Hematopoietic multipotent progenitor cell treated with erythropoietin and hydrocortisone succinate and interleukin-3 and kit ligand, for 4 days (in vitro differentiated cells): ENCODE measurements at regions not wholly inside any gene's neighbourhood (a gene's known extent, or its start where the extent isn't known, plus 50 kb on each side); places are given as distances from the start of the nearest gene placed in this dataset.

Source experiments
- DNase-seq: peaks from one replicate; pipeline ENCODE4 v3.0.0-alpha.2; 2015

- no peak for DNase-seq
These were observed 274.2 kb upstream of the CDH4 start for GRCh38 chr20:60977901-60978300.

DNA sequence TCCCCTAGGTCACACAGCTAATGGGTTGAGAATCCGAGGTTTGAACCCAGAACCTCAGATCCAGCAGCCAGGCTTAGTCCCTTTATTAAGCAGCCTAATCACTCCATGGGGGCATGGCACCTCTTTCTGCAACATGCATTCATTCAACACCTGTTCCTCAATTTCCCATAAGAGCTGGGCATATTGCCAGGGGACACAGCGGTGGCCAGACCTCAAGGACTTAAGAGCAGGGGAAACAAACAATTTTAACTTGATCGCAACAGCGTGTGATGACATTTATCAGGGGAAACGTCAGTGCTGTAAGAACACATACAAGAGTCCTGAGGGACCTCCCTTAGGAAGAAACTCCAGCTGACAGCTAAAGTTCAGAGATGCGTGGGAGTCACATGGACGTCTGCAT, 267.4 kb upstream of the CDH4 start:
- DNase-seq, result no peak

DNA sequence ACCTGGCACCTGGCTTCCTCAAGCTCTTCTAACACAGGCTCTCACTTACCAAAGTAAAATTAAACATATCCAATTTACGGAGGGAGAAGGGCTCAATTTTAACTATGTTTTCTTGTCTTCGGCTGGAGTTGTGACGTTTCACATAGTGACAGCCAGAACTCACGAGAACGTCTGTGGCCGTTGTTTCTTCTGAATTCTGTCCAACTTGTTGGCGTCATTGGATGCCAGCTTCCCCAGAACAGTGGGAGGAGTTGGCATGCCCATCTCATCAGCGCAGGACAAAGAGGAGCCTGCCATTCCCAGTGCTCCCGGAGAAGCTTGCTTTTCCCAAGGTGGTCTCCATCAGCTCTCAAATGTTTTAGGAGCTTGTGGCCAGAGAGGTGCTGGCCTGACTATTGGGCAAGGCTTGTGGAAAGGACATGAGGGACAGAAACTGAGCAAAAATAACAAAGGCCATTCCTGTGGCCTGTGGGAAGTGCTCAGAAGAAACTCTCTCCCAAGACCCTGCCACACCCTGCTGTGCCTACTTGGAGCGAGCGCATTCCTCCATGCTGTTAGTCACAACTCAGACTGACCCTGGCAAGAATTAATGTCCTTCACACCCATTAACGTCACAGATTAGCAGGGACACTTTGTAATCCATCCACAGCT, 265.4 kb upstream of the CDH4 start:
- DNase-seq, result no peak

- no peak for DNase-seq
These were observed 262.0 kb upstream of the CDH4 start for GRCh38 chr20:60990061-60990460.

- DNase-seq, result no peak
These were observed 261.4 kb upstream of the CDH4 start for GRCh38 chr20:60990643-60991042.

- peak; percentile 18 for DNase-seq
These were observed 258.5 kb upstream of the CDH4 start for GRCh38 chr20:60993433-60994044.

DNA sequence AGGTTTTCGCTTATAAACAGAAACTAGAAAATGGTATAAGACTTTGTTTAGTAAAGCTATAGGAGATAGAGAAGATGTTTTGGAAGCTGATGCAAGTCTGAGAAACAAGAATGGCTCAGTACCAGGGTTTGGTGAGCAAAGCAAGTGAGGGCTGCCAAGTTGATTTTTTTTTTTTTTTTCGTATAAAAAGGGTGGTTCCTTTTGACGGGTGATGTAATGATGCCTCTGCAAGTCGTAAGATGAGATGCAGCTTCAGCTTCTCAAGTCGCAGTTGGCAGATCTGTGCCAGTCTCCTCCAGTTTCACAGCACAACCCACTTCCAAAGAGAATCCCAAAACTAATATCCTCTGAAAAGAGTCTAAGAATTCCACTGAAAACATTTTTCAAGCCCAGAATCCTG, 252.8 kb upstream of the CDH4 start:
- DNase-seq, result no peak

- DNase-seq, result no peak
These were observed 250.0 kb upstream of the CDH4 start for GRCh38 chr20:61002090-61002489.

DNA sequence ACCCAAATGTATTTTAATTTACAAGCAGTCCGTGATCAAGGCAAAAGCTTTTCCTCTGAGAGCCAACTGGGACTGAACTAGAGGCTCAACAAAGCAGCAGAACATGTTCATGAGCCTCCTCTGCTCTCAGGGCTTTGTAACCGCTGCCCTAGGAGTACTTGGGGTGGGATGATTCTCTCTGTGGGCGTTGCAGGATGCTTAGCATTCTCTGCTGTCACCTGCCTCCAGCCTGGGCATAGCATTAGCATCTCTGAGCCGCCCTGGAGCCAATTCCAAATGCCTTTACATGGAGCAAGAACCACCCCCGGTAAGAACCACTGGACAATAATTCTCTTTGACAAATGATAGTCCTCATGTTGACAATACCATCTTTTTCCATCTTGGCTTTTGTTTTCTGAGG, 237.6 kb upstream of the CDH4 start:
- DNase-seq, result no peak

DNA sequence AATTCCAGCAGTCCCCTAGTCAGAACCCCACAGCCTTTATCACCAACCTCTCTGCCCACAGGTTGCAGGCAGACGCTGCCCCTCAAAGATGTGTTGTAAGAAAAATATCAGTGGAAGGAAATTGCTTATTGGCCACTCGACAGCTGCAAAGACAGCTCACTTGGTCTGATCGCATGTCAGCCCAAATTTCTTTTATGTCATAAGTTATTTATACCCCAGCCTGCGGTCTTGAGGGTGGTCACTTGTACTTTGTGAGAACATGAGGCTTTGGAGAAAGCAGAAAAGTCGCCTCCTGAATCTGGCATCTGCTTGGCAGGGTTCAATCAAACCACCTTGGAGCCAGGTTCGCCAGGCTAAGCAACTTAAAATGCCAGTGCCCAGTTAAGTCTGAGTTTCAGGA, 236.5 kb upstream of the CDH4 start:
- DNase-seq, result no peak

GRCh38 chr20:61019322-61019721, 232.7 kb upstream of the CDH4 start:
- no peak for DNase-seq

DNA sequence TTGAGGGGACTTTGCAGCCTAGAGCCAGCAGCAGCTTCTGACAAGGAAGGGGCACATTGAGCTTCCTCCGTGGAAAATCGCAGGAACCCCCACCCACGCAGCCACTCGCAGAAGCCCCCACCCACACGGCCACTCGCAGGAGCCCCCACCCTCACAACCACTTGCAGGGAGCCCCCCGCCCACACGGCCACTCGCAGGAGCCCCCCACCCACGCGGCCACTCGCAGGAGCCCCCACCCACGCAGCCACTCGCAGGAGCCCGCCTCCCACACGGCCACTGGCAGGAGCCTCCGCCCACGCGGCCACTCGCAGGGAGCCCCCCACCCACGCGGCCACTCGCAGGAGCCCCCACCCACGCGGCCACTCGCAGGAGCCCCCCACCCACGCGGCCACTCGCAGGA, 228.4 kb upstream of the CDH4 start:
- DNase-seq, result no peak

DNA sequence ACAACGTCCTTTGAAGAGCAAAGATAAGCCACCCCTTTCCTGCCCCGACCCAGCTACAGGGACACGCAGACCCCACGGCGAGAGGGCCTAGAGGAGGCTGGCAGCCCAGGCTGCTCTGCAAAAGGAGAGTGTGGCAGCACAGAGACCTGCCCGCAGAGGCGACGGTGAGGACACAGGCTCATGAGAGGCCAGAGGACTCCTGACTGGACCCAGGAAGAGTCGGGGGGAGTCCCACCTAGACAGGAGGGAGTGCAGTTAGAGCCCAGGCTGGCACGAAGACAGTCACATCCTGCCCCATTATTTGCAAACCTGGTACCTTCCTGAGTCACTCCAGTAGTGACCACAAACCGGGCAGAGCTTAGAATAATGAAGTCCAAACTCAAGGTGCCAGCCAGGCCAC, 227.7 kb upstream of the CDH4 start:
- no peak for DNase-seq

GRCh38 chr20:61025536-61025935, 226.5 kb upstream of the CDH4 start:
- no peak for DNase-seq

GRCh38 chr20:61026173-61026572, 225.9 kb upstream of the CDH4 start:
- DNase-seq, result no peak

GRCh38 chr20:61026731-61027130, 225.3 kb upstream of the CDH4 start:
- DNase-seq, result no peak

- no peak for DNase-seq
These were observed 224.8 kb upstream of the CDH4 start for GRCh38 chr20:61027218-61027617.

DNA sequence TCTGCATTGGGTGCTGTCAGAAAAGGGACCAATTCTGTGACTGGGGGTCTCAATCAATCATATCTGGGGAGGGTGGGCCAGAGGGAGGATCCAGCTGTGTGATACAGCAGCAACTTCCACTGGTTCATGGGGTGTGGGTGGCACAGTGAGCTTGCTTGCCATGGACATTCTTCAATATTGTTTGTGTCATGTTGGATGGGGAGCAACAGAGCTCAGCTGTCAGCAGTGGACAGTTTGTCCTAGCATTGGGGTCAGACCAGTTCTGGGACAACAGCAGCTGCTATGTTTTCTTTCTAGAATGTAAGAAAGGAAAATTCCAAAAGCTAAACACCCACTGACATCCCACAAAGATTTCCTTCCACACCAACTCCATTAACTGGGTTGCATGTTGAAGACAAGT, 221.9 kb upstream of the CDH4 start:
- no peak for DNase-seq

DNA sequence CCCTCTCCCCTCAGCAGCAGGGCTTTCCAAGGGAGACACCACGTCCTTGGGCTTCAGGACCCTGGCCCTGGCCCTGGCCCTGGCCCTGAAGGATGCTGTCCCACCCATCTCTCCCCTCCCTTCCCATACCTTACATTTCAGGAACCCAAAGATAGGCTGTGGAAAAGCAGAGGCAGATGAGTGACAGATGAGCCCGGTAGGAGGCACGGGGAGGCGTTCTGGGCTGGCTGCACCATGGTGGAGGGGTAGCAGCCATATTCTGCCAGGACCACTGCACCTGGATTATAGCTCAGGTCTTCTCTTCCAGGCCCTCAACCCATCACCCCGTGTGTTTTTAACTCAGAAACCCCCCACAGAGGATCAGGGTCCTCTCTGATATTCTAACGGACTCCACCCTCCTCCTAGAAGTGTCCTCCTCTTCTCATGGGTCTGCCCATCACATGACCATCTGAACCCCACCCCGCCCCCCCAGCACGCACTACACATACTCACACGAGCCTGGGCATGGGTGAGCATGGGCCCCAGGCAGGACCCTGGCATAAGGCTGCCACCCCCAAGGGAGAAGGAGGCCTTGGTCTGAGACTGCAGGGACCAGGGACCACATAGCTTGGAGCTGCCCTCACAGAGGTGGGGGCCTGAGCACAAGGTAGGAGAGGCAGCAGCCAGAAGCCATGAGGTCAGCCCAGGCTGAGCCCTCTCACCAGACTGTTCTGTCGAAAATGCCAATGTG, 220.8 kb upstream of the CDH4 start:
- DNase-seq, result no peak

DNA sequence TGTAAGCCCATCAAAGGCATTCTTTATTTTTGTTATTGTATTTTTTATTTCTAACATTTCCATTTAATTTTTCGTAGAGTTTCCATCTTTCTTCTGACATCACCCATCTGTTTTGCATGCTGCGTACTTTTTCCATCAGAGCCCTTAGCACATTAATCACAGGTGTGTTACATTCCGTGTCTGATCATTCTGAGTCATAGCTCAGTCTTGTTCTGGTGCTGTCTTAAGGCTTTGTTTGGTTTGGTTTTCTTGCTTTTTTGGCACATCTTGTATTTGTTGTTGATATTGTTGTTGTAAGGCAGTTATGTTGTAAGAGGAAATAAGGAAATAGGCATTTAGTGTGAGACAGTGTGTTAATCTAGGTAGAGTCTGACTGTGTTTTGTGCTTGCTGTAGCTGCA, 214.6 kb upstream of the CDH4 start:
- no peak for DNase-seq

DNA sequence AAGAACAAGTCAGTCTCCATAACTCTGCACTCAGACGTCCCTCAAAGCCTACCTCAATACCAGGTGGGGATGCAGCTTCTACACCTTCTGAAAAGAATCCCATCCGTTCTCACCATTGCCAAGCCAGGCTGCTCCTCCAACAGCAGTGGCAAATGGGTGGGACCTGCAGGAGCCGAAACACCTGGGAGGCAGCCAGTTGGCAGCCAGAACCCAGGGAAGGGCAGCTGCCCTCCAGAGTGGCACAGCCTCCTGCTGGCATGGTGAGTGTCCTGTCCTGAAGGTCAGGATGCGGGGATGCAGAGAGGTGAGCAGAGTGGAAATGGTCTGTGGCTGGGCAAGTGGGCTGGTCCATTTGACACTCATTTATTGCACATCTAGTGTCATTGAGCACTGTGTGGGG, 210.6 kb upstream of the CDH4 start:
- DNase-seq, result no peak

GRCh38 chr20:61042506-61043385, 209.3 kb upstream of the CDH4 start:
- no peak for DNase-seq

- DNase-seq, result no peak
These were observed 208.4 kb upstream of the CDH4 start for GRCh38 chr20:61043681-61044080.

DNA sequence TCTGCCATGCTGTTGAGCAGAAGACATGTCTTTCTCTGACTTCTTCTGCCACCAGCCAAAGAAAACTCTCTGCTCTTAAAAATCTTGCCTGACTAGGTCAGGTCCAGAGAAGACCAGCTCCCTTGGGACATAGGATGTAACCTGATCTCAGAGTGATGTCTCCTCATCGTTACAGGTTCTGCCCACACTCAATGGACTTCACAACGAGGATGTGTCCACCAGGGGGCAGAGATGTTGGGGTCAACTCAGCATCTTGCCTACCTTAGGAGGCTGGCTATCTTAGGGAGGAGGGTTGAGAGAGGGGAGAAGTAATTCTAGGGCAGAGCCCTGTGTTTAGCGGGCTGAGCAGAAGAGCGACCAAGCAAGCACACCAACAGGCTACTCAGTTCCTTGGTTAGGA, 207.6 kb upstream of the CDH4 start:
- peak; percentile 20 for DNase-seq
